AG09319 (cell line): ENCODE measurements at regions not wholly inside any gene's neighbourhood (a gene's known extent, or its start where the extent isn't known, plus 50 kb on each side); places are given as distances from the start of the nearest gene placed in this dataset.

Experiments used
- DNase-seq: peaks from one replicate; pipeline ENCODE4 v3.0.0-alpha.2; 2010; ENCODE audit warnings: low read depth; ENCODE audit errors: extremely low read depth
- CTCF ChIP-seq: IDR thresholded peaks from 2 replicates; pipeline ENCODE4 v1.5.1; 2011; ENCODE audit warnings: low read depth, mild to moderate bottlenecking, inconsistent platforms, low read length, moderate library complexity

GRCh38 chr7:31448649-31449048, 65.2 kb upstream of the ITPRID1 start:
- no peak for TF ChIP-seq CTCF
- no peak for DNase-seq

GRCh38 chr7:31455844-31456243, 58.0 kb upstream of the ITPRID1 start:
- DNase-seq: no peak
- TF ChIP-seq CTCF: no peak

DNA sequence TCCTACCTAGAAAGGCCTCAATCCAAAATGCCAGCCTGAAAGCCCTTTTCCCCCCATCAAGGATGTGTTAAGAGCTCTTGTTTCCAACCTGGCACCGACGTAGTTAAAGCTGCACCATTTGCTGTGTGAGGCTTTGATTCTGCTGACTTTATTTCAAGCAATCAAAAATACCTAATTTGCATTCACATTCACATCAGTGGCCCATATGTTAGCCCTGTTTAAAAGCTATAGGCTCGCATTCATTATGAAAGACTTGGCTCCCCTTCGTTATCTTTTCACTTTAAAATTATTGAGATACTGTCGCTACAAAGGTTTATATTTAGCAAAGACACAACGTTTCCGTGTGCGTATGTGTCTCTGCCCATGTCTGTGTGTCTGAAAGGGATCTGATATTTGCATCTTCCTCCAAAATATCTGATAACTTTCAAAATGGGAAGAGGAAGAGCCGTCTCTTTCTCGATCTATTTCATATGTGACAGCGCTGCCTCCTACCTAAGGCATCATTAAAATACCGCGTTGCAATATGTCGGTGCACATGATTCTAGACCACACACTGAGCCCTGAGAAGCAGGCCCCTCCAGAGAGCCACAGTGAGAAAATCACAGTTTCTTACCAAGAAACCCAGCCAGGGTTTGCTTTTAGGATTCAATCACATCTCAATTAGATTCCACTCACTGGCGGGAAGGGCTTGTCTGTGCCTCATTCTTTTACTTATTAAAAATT, 57.1 kb upstream of the ITPRID1 start:
- DNase-seq: no peak
- no peak for TF ChIP-seq CTCF

DNA sequence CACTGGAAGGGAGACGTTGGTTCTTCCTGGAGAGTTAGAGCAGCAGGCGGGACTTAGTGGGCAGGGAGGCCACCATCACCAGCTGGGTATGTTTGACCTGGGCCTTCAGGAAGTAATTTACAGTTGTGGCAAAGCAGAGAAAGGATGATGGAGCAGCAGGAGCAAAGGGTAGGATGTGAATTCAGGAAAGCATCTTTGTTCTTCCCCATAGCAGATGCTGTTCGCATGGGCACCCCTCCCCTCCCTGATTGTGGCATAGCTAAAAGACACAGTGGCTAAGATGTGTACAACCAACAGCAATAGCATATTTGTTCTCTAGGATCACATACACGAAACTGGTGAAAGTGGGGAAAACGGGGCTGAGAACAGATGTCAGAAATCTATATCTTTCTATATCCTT, 56.3 kb upstream of the ITPRID1 start:
- no peak for DNase-seq
- no peak for TF ChIP-seq CTCF

DNA sequence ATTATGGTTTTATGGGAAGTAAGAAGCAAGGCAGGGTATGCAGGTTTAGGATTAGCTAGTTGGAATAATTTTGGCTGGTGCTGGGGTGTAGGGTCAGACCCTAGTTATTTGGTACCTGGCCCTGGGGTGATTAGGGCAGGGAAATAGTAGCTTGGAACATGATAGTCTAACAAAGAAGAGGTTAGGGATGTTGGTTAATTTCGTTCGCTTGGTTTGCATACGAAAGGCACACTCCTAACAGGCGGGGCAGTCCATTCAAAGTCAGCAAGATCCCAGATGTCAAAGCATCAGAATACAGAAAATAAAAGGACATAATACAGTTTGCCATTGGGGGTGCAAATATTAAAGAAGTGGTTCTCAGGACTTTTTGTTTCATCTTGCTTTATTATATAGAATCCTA, 55.7 kb upstream of the ITPRID1 start:
- no peak for DNase-seq
- TF ChIP-seq CTCF: no peak

- no peak for TF ChIP-seq CTCF
These were observed 51.3 kb upstream of the ITPRID1 start for GRCh38 chr7:31462636-31463035.

More at GRCh38 chr7:31462636-31463035, 51.3 kb upstream of the ITPRID1 start:
- DNase-seq: no peak
